Left lobe of liver (tissue), 2 donors: ENCODE measurements at regions not wholly inside any gene's neighbourhood (a gene's known extent, or its start where the extent isn't known, plus 50 kb on each side); places are given as distances from the start of the nearest gene placed in this dataset.
A peak's percentile ranks its signal among the peaks of the same experiment; 100 is the strongest.

Experiments used
- ATAC-seq: fragments of 200-7000 bp; cut with Tn5 transposase; one replicate; pipeline ENCODE4 v1.9.1; 2020; ENCODE audit warnings: mild to moderate bottlenecking, moderate library complexity
- DNase-seq: peaks from one replicate; pipeline ENCODE4 v3.0.0-alpha.2; 2020; ENCODE audit warnings: low spot score
- donor health status: DM: no; HTN: no; CAD: no; lungs with moderate emphysema.
- donor health status: DM: no; HTN: yes; CAD: no.

GRCh38 chr4:59068722-59069418 is 1958.7 kb upstream of the IGFBP7 start:
- DNase-seq (no peak), ATAC-seq (no peak)

- no peak for ATAC-seq
- no peak for DNase-seq
Observed at GRCh38 chr4:59086410-59086809, 1976.2 kb upstream of the IGFBP7 start.

GRCh38 chr4:59091146-59092142 is 1981.3 kb upstream of the IGFBP7 start:
- ATAC-seq, result no peak

GRCh38 chr4:59094505-59094904 is 1984.3 kb upstream of the IGFBP7 start:
- DNase-seq, result no peak
- no peak for ATAC-seq

More at GRCh38 chr4:59091146-59092142, 1981.3 kb upstream of the IGFBP7 start:
- DNase-seq, result no peak

GRCh38 chr4:59102311-59102710 is 1992.1 kb upstream of the IGFBP7 start:
- no peak for DNase-seq
- ATAC-seq, result no peak

GRCh38 chr4:59120287-59120814 is 2010.2 kb upstream of the IGFBP7 start:
- DNase-seq (no peak), ATAC-seq (no peak)

GRCh38 chr4:59122626-59123025 is 2012.4 kb upstream of the IGFBP7 start:
- no peak for DNase-seq
- ATAC-seq, result no peak

- ATAC-seq (no peak), DNase-seq (no peak)
Observed at GRCh38 chr4:59126159-59126558, 2016.0 kb upstream of the IGFBP7 start.

GRCh38 chr4:59127006-59127405 is 2016.8 kb upstream of the IGFBP7 start:
- DNase-seq, result no peak
- no peak for ATAC-seq

GRCh38 chr4:59127743-59128142 is 2017.6 kb upstream of the IGFBP7 start:
- ATAC-seq, result no peak
- no peak for DNase-seq

- no peak for DNase-seq
- no peak for ATAC-seq
Observed at GRCh38 chr4:59135248-59135985, 2025.2 kb upstream of the IGFBP7 start.

GRCh38 chr4:59161249-59161648 is 2038.9 kb upstream of the ADGRL3 start:
- ATAC-seq (peak; percentile 29), DNase-seq (no peak)

GRCh38 chr4:59175617-59176016 is 2024.5 kb upstream of the ADGRL3 start:
- no peak for DNase-seq
- ATAC-seq, result no peak

GRCh38 chr4:59179372-59179771 is 2020.8 kb upstream of the ADGRL3 start:
- ATAC-seq (no peak), DNase-seq (no peak)

GRCh38 chr4:59180161-59180560 is 2020.0 kb upstream of the ADGRL3 start:
- DNase-seq, result no peak

GRCh38 chr4:59180969-59181368 is 2019.2 kb upstream of the ADGRL3 start:
- no peak for ATAC-seq

More at GRCh38 chr4:59180161-59180560, 2020.0 kb upstream of the ADGRL3 start:
- ATAC-seq, result no peak

GRCh38 chr4:59195839-59196238 is 2004.3 kb upstream of the ADGRL3 start:
- ATAC-seq (no peak), DNase-seq (no peak)

More at GRCh38 chr4:59180969-59181368, 2019.2 kb upstream of the ADGRL3 start:
- DNase-seq, result no peak

- ATAC-seq, result no peak
- DNase-seq, result no peak
Observed at GRCh38 chr4:59200992-59201391, 1999.1 kb upstream of the ADGRL3 start.

GRCh38 chr4:59217910-59218631 is 1982.1 kb upstream of the ADGRL3 start:
- ATAC-seq (no peak), DNase-seq (no peak)

GRCh38 chr4:59222221-59222620 is 1977.9 kb upstream of the ADGRL3 start:
- DNase-seq (no peak), ATAC-seq (no peak)
